Stimulated activated memory B cell treated with anti-CD40 and anti-IgM and Interleukin-4, amounts not matched to agents 10 μg/mL and 1 μg/mL and 100 μg/mL, for 72 hours (primary cell): ENCODE measurements at regions not wholly inside any gene's neighbourhood (a gene's known extent, or its start where the extent isn't known, plus 50 kb on each side); places are given as distances from the start of the nearest gene placed in this dataset.
A peak's percentile ranks its signal among the peaks of the same experiment; 100 is the strongest.
"Not testable (repeated sequence)": the region's sequence is repeated elsewhere in the genome, so short reads cannot be mapped to it uniquely, and the experiment has no call there.

Experiments used
- ATAC-seq: fragments of 150-1000 bp; cut with Tn5 transposase; 2 replicates; pipeline ENCODE4 v1.10.0; 2021
- H3K27ac Mint-ChIP-seq: one replicate; pipeline ENCODE4 v1.8.0; 2022; ENCODE audit warnings: mild to moderate bottlenecking, mixed read lengths
- H3K27me3 Mint-ChIP-seq: one replicate; pipeline ENCODE4 v1.8.0; 2022; ENCODE audit warnings: mixed read lengths
- H3K36me3 Mint-ChIP-seq: one replicate; pipeline ENCODE4 v1.8.0; 2022; ENCODE audit warnings: mixed read lengths
- H3K4me1 Mint-ChIP-seq: one replicate; pipeline ENCODE4 v1.8.0; 2022; ENCODE audit warnings: mixed read lengths
- H3K4me3 Mint-ChIP-seq: one replicate; pipeline ENCODE4 v1.8.0; 2022; ENCODE audit warnings: mild to moderate bottlenecking, moderate library complexity, mixed read lengths
- H3K9me3 Mint-ChIP-seq: one replicate; pipeline ENCODE4 v1.8.0; 2022; ENCODE audit warnings: mixed read lengths

- peaks cover 21% of the 10 kb centered on the region for H3K27me3 Mint-ChIP-seq
- ATAC-seq, result no peak
- no peaks in the 10 kb centered on the region for H3K9me3 Mint-ChIP-seq
- no peak overlapping the region for H3K4me3 Mint-ChIP-seq
- H3K27ac Mint-ChIP-seq, result peak overlapping the region; percentile 19
- no peaks in the 10 kb centered on the region for H3K36me3 Mint-ChIP-seq
- H3K4me1 Mint-ChIP-seq, result peaks cover 44% of the 10 kb centered on the region
Measured at GRCh38 chr22:22771696-22772377, 115.8 kb upstream of the IGLL5 start.

- Mint-ChIP-seq H3K27me3 (peaks cover 20% of the 10 kb centered on the region), H3K9me3 (no peaks in the 10 kb centered on the region), H3K36me3 (no peaks in the 10 kb centered on the region), H3K4me3 (no peak overlapping the region), H3K4me1 (peaks cover 44% of the 10 kb centered on the region), H3K27ac (peak overlapping the region; percentile 19)
- ATAC-seq, result no peak
Measured at GRCh38 chr22:22772396-22772795, 115.2 kb upstream of the IGLL5 start.

- H3K27me3 Mint-ChIP-seq, result peaks cover 16% of the 10 kb centered on the region
- no peaks in the 10 kb centered on the region for H3K9me3 Mint-ChIP-seq
- ATAC-seq, result no peak
- peaks cover 44% of the 10 kb centered on the region for H3K4me1 Mint-ChIP-seq
- H3K27ac Mint-ChIP-seq, result no peak overlapping the region
- no peak overlapping the region for H3K4me3 Mint-ChIP-seq
- no peaks in the 10 kb centered on the region for H3K36me3 Mint-ChIP-seq
Measured at GRCh38 chr22:22772883-22773282, 114.7 kb upstream of the IGLL5 start.

- no peaks in the 10 kb centered on the region for H3K36me3 Mint-ChIP-seq
- no peak overlapping the region for H3K4me3 Mint-ChIP-seq
- H3K9me3 Mint-ChIP-seq, result no peaks in the 10 kb centered on the region
- ATAC-seq, result no peak
- peaks cover 10% of the 10 kb centered on the region for H3K27me3 Mint-ChIP-seq
- H3K4me1 Mint-ChIP-seq, result peaks cover 44% of the 10 kb centered on the region
- no peak overlapping the region for H3K27ac Mint-ChIP-seq
Measured at GRCh38 chr22:22773427-22773826, 114.2 kb upstream of the IGLL5 start.

- H3K27ac Mint-ChIP-seq, result no peak overlapping the region
- peaks cover 3% of the 10 kb centered on the region for H3K27me3 Mint-ChIP-seq
- H3K4me3 Mint-ChIP-seq, result no peak overlapping the region
- H3K9me3 Mint-ChIP-seq, result no peaks in the 10 kb centered on the region
- peak; percentile 91 for ATAC-seq
- H3K36me3 Mint-ChIP-seq, result no peaks in the 10 kb centered on the region
- peaks cover 44% of the 10 kb centered on the region for H3K4me1 Mint-ChIP-seq
Measured at GRCh38 chr22:22773979-22774604, 113.5 kb upstream of the IGLL5 start.

GRCh38 chr22:22774762-22775161 is 112.9 kb upstream of the IGLL5 start:
- not testable (repeated sequence) for H3K27me3 Mint-ChIP-seq, ATAC-seq, H3K4me3 Mint-ChIP-seq, H3K36me3 Mint-ChIP-seq, H3K9me3 Mint-ChIP-seq, H3K27ac Mint-ChIP-seq
- peaks cover 44% of the 10 kb centered on the region for H3K4me1 Mint-ChIP-seq

- H3K4me3 Mint-ChIP-seq, result no peak overlapping the region
- peaks cover 11% of the 10 kb centered on the region for H3K27me3 Mint-ChIP-seq
- no peak for ATAC-seq
- no peaks in the 10 kb centered on the region for H3K36me3 Mint-ChIP-seq
- H3K27ac Mint-ChIP-seq, result no peak overlapping the region
- no peaks in the 10 kb centered on the region for H3K9me3 Mint-ChIP-seq
- peaks cover 36% of the 10 kb centered on the region for H3K4me1 Mint-ChIP-seq
Measured at GRCh38 chr22:22776121-22776520, 111.5 kb upstream of the IGLL5 start.

- no peaks in the 10 kb centered on the region for H3K36me3 Mint-ChIP-seq
- no peaks in the 10 kb centered on the region for H3K9me3 Mint-ChIP-seq
- no peak overlapping the region for H3K4me3 Mint-ChIP-seq
- H3K27ac Mint-ChIP-seq, result no peak overlapping the region
- peaks cover 34% of the 10 kb centered on the region for H3K27me3 Mint-ChIP-seq
- peaks cover 8% of the 10 kb centered on the region for H3K4me1 Mint-ChIP-seq
- ATAC-seq, result no peak
Measured at GRCh38 chr22:22779213-22779612, 108.4 kb upstream of the IGLL5 start.

- no peaks in the 10 kb centered on the region for H3K4me1 Mint-ChIP-seq
- H3K27ac Mint-ChIP-seq, result no peak overlapping the region
- no peak overlapping the region for H3K4me3 Mint-ChIP-seq
- no peak for ATAC-seq
- H3K9me3 Mint-ChIP-seq, result no peaks in the 10 kb centered on the region
- peaks cover 44% of the 10 kb centered on the region for H3K27me3 Mint-ChIP-seq
- H3K36me3 Mint-ChIP-seq, result no peaks in the 10 kb centered on the region
Measured at GRCh38 chr22:22783575-22783974, 104.0 kb upstream of the IGLL5 start.

GRCh38 chr22:22784249-22785039 is 103.2 kb upstream of the IGLL5 start:
- H3K4me3 Mint-ChIP-seq, result no peak overlapping the region
- H3K27ac Mint-ChIP-seq, result no peak overlapping the region
- H3K4me1 Mint-ChIP-seq, result no peaks in the 10 kb centered on the region
- ATAC-seq, result no peak
- H3K36me3 Mint-ChIP-seq, result no peaks in the 10 kb centered on the region
- no peaks in the 10 kb centered on the region for H3K9me3 Mint-ChIP-seq
- H3K27me3 Mint-ChIP-seq, result peaks cover 40% of the 10 kb centered on the region

GRCh38 chr22:22785316-22786065 is 102.1 kb upstream of the IGLL5 start:
- Mint-ChIP-seq H3K4me3 (no peak overlapping the region), H3K36me3 (no peaks in the 10 kb centered on the region), H3K27ac (no peak overlapping the region), H3K27me3 (peaks cover 34% of the 10 kb centered on the region), H3K4me1 (no peaks in the 10 kb centered on the region), H3K9me3 (no peaks in the 10 kb centered on the region)
- no peak for ATAC-seq

- no peak for ATAC-seq
- Mint-ChIP-seq H3K27ac (no peak overlapping the region), H3K36me3 (no peaks in the 10 kb centered on the region), H3K27me3 (peaks cover 29% of the 10 kb centered on the region), H3K4me3 (no peak overlapping the region), H3K9me3 (no peaks in the 10 kb centered on the region), H3K4me1 (no peaks in the 10 kb centered on the region)
Measured at GRCh38 chr22:22786301-22787115, 101.1 kb upstream of the IGLL5 start.

GRCh38 chr22:22787151-22787550 is 100.5 kb upstream of the IGLL5 start:
- no peaks in the 10 kb centered on the region for H3K36me3 Mint-ChIP-seq
- ATAC-seq, result no peak
- no peak overlapping the region for H3K27ac Mint-ChIP-seq
- H3K4me3 Mint-ChIP-seq, result no peak overlapping the region
- H3K4me1 Mint-ChIP-seq, result no peaks in the 10 kb centered on the region
- H3K27me3 Mint-ChIP-seq, result peaks cover 29% of the 10 kb centered on the region
- no peaks in the 10 kb centered on the region for H3K9me3 Mint-ChIP-seq

GRCh38 chr22:22787786-22788459 is 99.7 kb upstream of the IGLL5 start:
- H3K4me1 Mint-ChIP-seq, result no peaks in the 10 kb centered on the region
- H3K36me3 Mint-ChIP-seq, result no peaks in the 10 kb centered on the region
- H3K27me3 Mint-ChIP-seq, result peaks cover 32% of the 10 kb centered on the region
- H3K27ac Mint-ChIP-seq, result no peak overlapping the region
- H3K4me3 Mint-ChIP-seq, result no peak overlapping the region
- no peaks in the 10 kb centered on the region for H3K9me3 Mint-ChIP-seq
- peak; percentile 83 for ATAC-seq
